Mesodermal cell (in vitro differentiated cells): ENCODE measurements at regions not wholly inside any gene's neighbourhood (a gene's known extent, or its start where the extent isn't known, plus 50 kb on each side); places are given as distances from the start of the nearest gene placed in this dataset.
"Not testable (repeated sequence)": the region's sequence is repeated elsewhere in the genome, so short reads cannot be mapped to it uniquely, and the experiment has no call there.

ENCODE experiments used
- H3K27ac ChIP-seq: 2 replicates; pipeline ENCODE4 v1.7.0; 2013; ENCODE audit warnings: mild to moderate bottlenecking, low read depth, low read length, moderate library complexity; ENCODE audit not compliant: severe bottlenecking
- H3K36me3 ChIP-seq: 2 replicates; pipeline ENCODE4 v1.7.1; 2013; ENCODE audit warnings: mild to moderate bottlenecking, low read length, moderate library complexity; ENCODE audit not compliant: control insufficient read depth, insufficient read depth
- H3K4me1 ChIP-seq: one replicate; pipeline ENCODE4 v1.7.1; 2013; ENCODE audit warnings: mild to moderate bottlenecking, low read length; ENCODE audit not compliant: insufficient read depth, control insufficient read depth, poor library complexity, severe bottlenecking
- H3K4me3 ChIP-seq: 2 replicates; pipeline ENCODE4 v1.7.0; 2013; ENCODE audit warnings: low read length, control low read depth, mild to moderate bottlenecking; ENCODE audit not compliant: insufficient read depth, poor library complexity, severe bottlenecking; ENCODE audit errors: extremely low read depth
- H3K9me3 ChIP-seq: 2 replicates; pipeline ENCODE4 v1.7.1; 2013; ENCODE audit warnings: mild to moderate bottlenecking, low read length, moderate library complexity; ENCODE audit not compliant: control insufficient read depth
- WGBS, 2 experiments: methylation state at CpG; one replicate each; pipeline ENCODE4 v1.1.5; 2013; ENCODE audit warnings: missing lambda C conversion rate in 2 of 2; ENCODE audit not compliant: insufficient coverage in 2 of 2; 5-methylcytosine and 5-hydroxymethylcytosine counted together

DNA sequence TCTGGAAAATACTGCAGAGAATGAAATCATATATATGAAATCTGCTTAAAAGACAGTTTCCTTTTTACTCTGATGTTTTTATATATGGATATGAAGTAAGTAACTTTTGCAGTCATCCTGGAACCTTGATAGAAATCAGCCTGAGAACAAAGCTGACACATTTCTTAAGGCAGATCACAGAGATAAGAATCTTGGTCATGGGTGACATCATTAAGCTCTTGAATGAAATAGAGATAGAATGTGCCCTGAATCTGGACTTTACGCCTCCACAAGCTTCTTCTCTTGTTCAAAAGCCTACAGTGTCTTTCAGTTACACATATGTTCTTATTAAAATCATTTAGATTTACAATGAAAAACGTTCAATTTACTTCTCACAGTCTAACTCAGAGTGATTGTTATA lies 319.1 kb upstream of the CNTNAP2 start:
- Histone ChIP-seq H3K27ac (no peak overlapping the region), H3K9me3 (no peaks in the 10 kb centered on the region), H3K4me1 (no peaks in the 10 kb centered on the region), H3K4me3 (no peak overlapping the region), H3K36me3 (no peaks in the 10 kb centered on the region)
- no CpG with 5 or more reads among the region's 2 CpGs for WGBS, 2 experiments

DNA sequence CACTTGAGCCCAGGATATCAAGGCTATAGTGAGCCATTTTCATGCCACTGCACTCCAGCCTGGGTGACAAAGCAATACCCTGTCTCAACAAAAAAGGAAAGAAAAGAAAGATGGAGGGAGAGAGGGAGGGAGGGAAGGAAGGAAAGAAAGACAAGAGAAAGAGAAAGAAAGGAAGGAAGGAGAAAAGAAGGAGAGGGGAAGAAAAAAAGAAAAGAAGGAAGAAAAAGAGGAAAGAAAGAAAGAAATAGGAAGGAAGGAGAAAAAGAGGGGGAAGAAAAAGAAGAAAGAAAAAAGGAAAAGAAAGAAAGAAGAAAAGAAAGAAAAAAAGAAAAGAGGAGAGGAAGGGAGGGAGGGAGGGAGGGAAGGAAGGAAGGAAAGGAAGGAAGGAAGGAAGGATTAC lies 321.5 kb upstream of the CNTNAP2 start:
- Histone ChIP-seq H3K4me1 (no peaks in the 10 kb centered on the region), H3K9me3 (no peaks in the 10 kb centered on the region), H3K4me3 (no peak overlapping the region), H3K27ac (no peak overlapping the region), H3K36me3 (no peaks in the 10 kb centered on the region)

DNA sequence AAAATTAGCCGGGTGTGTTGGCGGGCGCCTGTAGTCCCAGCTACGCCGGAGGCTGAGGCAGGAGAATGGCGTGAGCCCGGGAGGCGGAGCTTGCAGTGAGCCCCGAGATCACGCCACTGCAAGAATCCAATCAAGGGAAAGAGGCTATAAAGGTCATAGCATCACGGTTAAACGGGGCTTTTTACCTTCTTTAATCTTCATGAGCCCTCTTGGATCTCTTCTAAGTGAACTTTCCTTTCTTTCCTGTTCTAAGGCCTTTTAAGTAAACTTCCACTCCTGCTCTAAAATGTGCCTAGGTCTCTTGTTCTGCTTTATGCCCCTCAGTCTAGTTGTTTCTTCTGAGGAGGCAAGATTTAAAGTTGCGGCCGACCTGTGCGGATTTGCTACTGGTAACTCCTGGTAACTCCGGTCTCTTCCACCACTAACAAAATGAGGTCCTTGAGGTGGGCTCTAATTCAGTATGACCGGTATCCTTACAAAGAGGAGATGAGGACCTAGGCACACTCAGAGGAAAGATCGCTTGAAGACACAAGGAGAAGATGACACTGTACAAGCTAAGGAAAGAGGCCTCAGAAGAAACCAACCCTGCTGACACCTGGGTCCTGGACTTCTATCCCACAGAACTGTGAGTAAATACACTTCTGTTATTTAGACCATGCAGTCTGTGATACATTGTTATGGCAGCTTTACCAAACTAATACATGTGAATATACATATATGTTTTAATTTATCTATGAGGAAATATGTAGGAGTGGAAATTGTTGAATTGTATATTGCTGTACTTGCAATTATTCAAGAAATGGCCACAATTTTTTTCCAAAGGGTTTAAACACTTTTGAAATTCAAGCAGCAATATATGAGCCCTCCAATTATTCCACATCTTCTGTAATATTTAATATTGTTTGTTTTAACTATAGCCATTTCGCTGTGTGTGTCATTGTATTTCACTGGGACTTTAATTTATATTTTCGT lies 331.5 kb upstream of the CNTNAP2 start:
- Histone ChIP-seq H3K4me3 (no peak overlapping the region), H3K9me3 (no peaks in the 10 kb centered on the region), H3K4me1 (no peaks in the 10 kb centered on the region), H3K36me3 (no peaks in the 10 kb centered on the region), H3K27ac (no peak overlapping the region)
- 94% methylated on average over 10 to 17 of the region's 20 CpGs for WGBS, 2 experiments

DNA sequence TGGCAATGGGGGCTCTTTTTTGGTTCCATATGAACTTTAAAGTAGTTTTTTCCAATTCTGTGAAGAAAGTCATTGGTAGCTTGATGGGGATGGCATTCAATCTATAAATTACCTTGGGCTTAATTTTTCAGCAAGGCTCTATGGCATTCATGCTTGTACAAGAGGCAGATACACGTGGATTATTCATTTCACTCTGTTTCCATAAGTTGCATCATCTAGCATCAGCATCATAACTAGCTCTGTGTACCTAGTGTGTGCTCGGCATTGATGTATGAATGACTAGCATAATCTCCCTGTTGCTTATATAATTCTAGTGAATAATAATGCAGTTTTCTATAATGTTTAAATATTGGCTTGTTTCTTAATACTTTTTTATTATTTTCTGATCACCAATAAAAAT lies 335.2 kb upstream of the CNTNAP2 start:
- not testable (repeated sequence) for H3K4me1 ChIP-seq, H3K27ac ChIP-seq
- no CpG with 5 or more reads among the region's 2 CpGs for WGBS, 2 experiments

GRCh38 chr7:145779140-145779539 lies 337.5 kb upstream of the CNTNAP2 start:
- Histone ChIP-seq H3K9me3 (no peaks in the 10 kb centered on the region), H3K4me1 (no peaks in the 10 kb centered on the region), H3K36me3 (no peaks in the 10 kb centered on the region), H3K27ac (no peak overlapping the region), H3K4me3 (no peak overlapping the region)
- no CpG with 5 or more reads among the region's 2 CpGs for WGBS, 2 experiments

More for the DNA sequence above, 335.2 kb upstream of the CNTNAP2 start:
- not testable (repeated sequence) for H3K9me3 ChIP-seq, H3K36me3 ChIP-seq, H3K4me3 ChIP-seq

DNA sequence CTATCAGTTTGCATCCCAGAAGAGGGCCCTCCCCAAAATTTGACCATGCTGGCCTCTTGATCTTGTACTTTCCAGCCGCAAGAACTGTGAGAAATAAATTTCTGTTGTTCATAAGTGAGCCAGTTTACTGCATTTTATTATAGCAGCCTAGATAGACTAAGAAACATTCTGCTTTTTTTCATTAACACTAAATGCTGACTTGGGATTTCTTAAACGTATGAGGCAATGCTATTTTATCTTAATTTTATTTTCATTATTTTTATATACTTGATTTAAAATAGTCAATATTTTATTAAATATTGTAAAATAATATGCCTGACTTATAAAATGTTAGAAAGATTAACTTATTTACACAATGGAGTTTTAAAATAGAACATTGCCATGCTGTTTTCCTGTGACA lies 341.8 kb upstream of the CNTNAP2 start:
- Histone ChIP-seq H3K4me3 (no peak overlapping the region), H3K9me3 (no peaks in the 10 kb centered on the region), H3K4me1 (no peaks in the 10 kb centered on the region), H3K27ac (no peak overlapping the region), H3K36me3 (no peaks in the 10 kb centered on the region)
- WGBS, 2 experiments = no CpG with 5 or more reads among the region's 2 CpGs

- Histone ChIP-seq H3K36me3 (no peaks in the 10 kb centered on the region), H3K4me1 (no peaks in the 10 kb centered on the region), H3K4me3 (no peak overlapping the region), H3K9me3 (no peaks in the 10 kb centered on the region), H3K27ac (no peak overlapping the region)
- 95 to 96% methylated on average over 7 to 9 of the region's 11 CpGs for WGBS, 2 experiments
Observed at GRCh38 chr7:145753004-145753403, 363.6 kb upstream of the CNTNAP2 start.

DNA sequence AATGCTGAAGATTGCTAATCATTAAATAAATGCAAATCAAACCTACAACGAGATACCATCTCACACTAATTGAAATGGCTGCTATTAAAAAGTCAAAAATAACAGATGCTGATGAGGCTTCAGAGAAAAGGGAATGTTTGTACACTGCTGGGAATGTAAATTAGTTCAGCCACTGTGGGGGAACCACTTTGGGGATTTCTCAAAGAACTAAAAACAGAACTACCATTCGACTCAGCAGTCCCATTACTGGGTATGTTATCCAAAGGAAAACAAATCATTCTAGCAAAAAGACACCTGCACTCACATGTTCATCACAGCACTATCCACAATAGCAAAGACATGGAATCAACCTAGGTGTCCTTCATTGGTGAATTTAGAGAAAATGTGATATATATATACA lies 379.0 kb upstream of the CNTNAP2 start:
- no peak overlapping the region for H3K4me3 ChIP-seq
- WGBS, 2 experiments = 100% methylated on average over 1 of the region's 2 CpGs; no CpG with 5 or more reads in 1 of the 2 experiments
- H3K9me3 ChIP-seq = no peaks in the 10 kb centered on the region
- no peak overlapping the region for H3K27ac ChIP-seq
- no peaks in the 10 kb centered on the region for H3K36me3 ChIP-seq
- H3K4me1 ChIP-seq = no peaks in the 10 kb centered on the region

DNA sequence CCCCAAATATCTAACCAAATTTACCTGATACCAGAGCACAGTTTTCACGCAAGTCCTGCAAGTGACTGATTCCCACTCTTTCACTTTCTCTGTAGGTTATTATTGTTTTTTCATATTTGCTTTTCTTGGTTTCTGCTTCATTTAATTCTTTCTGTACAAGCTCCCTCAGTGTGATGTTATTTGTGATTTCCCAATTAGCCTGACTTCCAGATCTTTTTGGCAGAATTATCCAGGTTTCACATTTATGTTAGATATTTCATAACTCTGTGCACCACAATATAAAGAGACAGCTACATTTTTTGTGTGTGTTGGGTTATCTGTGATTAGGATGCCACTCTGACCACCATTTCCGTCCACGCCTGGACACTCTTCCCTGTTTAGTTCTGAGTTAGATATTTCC lies 381.5 kb upstream of the CNTNAP2 start:
- Histone ChIP-seq H3K36me3 (no peaks in the 10 kb centered on the region), H3K9me3 (no peaks in the 10 kb centered on the region), H3K4me3 (no peak overlapping the region), H3K4me1 (no peaks in the 10 kb centered on the region), H3K27ac (no peak overlapping the region)
- WGBS, 2 experiments = 100% methylated on average over 2 of the region's 3 CpGs; no CpG with 5 or more reads in 1 of the 2 experiments

DNA sequence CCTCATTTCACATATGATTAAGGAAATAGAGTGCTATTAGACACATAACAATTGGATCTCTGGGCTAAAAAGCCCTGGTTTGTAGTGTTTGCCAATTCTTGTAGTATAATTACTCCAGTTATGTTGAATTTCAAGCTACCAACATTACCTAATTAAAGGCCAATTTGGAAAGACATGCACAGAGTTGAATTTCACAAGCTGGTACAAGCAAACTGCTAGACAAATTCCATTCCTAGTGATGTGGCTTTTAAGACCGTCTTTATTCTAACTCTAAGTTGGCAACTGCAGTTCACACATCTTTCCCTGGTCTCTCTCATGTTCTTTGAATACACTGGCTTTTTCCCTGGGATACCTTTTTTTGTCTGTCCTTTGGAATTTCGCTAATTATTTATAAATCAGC lies 384.1 kb upstream of the CNTNAP2 start:
- no peaks in the 10 kb centered on the region for H3K36me3 ChIP-seq
- H3K4me3 ChIP-seq = no peak overlapping the region
- H3K9me3 ChIP-seq = no peaks in the 10 kb centered on the region
- H3K4me1 ChIP-seq = no peaks in the 10 kb centered on the region
- WGBS, 2 experiments = 30 to 36% methylated on average over 2 of the region's 2 CpGs
- H3K27ac ChIP-seq = no peak overlapping the region

DNA sequence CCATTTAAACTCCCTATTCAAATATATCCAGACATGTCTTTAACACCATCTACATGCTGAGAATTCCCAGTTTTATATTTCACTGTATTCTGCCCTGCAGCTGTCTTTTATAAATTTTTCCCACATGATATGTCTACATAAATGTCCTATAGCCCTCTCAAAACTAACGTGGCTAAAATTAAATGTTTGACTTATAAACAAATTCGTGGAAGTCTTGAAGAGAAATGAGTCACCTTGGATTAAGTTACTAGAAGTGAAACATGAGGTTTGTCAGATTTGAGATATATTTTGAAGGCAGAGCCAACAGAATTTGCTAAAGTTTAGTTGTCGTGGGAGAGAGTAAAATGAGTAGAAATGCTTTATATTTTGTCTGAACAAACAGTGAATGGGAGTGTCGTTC lies 386.9 kb upstream of the CNTNAP2 start:
- no peaks in the 10 kb centered on the region for H3K36me3 ChIP-seq
- no peaks in the 10 kb centered on the region for H3K9me3 ChIP-seq
- no peak overlapping the region for H3K27ac ChIP-seq
- no peak overlapping the region for H3K4me3 ChIP-seq
- H3K4me1 ChIP-seq = no peaks in the 10 kb centered on the region
- WGBS, 2 experiments = 85 to 95% methylated on average over 2 to 3 of the region's 4 CpGs
